Cardiac muscle cell (in vitro differentiated cells and primary cell): ENCODE measurements at regions not wholly inside any gene's neighbourhood (a gene's known extent, or its start where the extent isn't known, plus 50 kb on each side); places are given as distances from the start of the nearest gene placed in this dataset.

ENCODE experiments used
- DNase-seq, 2 donors: peaks; one replicate each; pipeline versions ENCODE4 v3.0.0 to v3.0.0-alpha.2; 2010 to 2017; ENCODE audit warnings: low read depth in 1 of 2, low spot score in 1 of 2
- H3K27ac ChIP-seq: fragments of 200-600 bp; sonication (generic); 2 replicates; pipeline ENCODE4 v1.5.1; 2016
- H3K27me3 ChIP-seq: fragments of 200-600 bp; sonication (generic); 2 replicates; pipeline ENCODE4 v1.6.0; 2016; ENCODE audit warnings: control low read depth
- H3K36me3 ChIP-seq: fragments of 200-600 bp; sonication (generic); 2 replicates; pipeline ENCODE4 v1.5.1; 2016; ENCODE audit warnings: control low read depth
- H3K4me1 ChIP-seq: fragments of 200-600 bp; sonication (generic); 2 replicates; pipeline ENCODE4 v1.8.1; 2017; ENCODE audit warnings: low read depth, mild to moderate bottlenecking, mixed run types
- H3K4me3 ChIP-seq: fragments of 200-600 bp; sonication (generic); 2 replicates; pipeline ENCODE4 v1.5.1; 2016; ENCODE audit warnings: mild to moderate bottlenecking
- H3K9me3 ChIP-seq: fragments of 200-600 bp; sonication (generic); 2 replicates; pipeline ENCODE4 v1.5.1; 2017; ENCODE audit warnings: low read depth, mild to moderate bottlenecking, control low read depth
- TF ChIP-seq, protein P1 (sequence below): IDR thresholded peaks from 2 replicates; pipeline ENCODE4 v1.5.1; 2012; ENCODE audit warnings: low read depth, mild to moderate bottlenecking, low read length

DNA sequence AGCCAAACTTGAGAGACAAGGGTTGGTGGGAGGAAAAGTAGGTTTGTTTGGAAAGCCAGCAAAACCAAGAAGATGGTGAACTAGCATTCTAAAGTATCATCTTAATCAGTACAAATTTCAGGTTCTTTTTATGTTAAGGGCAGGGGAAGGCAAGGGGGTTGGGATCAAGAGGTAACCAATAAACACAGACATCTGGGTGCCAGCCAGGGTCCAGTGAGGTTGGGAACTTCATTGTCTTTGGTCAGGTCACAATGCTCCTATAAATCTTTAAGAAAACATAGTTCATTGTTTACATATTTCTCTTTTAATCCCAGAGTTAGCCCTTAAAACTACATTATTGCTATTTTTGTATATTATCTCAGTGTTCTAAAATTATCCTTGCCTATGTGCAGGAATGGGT lies 126.2 kb upstream of the NR5A2 start:
- H3K27me3 ChIP-seq, result no peaks in the 10 kb centered on the region
- DNase-seq, result no peak
- no peaks in the 10 kb centered on the region for H3K4me1 ChIP-seq
- no peaks in the 10 kb centered on the region for H3K36me3 ChIP-seq
- TF ChIP-seq, protein P1, sequence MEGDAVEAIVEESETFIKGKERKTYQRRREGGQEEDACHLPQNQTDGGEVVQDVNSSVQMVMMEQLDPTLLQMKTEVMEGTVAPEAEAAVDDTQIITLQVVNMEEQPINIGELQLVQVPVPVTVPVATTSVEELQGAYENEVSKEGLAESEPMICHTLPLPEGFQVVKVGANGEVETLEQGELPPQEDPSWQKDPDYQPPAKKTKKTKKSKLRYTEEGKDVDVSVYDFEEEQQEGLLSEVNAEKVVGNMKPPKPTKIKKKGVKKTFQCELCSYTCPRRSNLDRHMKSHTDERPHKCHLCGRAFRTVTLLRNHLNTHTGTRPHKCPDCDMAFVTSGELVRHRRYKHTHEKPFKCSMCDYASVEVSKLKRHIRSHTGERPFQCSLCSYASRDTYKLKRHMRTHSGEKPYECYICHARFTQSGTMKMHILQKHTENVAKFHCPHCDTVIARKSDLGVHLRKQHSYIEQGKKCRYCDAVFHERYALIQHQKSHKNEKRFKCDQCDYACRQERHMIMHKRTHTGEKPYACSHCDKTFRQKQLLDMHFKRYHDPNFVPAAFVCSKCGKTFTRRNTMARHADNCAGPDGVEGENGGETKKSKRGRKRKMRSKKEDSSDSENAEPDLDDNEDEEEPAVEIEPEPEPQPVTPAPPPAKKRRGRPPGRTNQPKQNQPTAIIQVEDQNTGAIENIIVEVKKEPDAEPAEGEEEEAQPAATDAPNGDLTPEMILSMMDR, result no peak
- no peak overlapping the region for H3K27ac ChIP-seq
- H3K4me3 ChIP-seq, result no peak overlapping the region
- H3K9me3 ChIP-seq, result no peaks in the 10 kb centered on the region

DNA sequence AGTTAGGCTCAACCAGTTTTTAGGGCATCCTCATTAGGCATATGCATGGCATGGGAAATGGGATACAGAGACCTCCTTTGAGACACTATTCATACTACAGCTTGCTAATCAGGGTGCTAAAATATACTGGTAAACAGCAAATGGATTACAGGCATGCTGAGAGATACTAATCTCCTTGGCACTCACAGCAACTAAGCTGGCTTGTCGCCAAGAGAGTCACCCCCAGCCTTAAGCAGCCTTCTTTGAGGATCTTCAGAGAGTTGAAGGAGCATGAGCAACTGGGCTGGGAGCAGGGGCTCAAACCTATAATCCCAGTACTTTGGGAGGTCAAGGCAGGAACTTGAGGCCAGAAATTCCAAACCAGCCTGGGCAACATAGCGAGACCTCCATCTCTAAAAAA lies 120.1 kb upstream of the NR5A2 start:
- TF ChIP-seq, protein P1, result no peak
- H3K4me3 ChIP-seq, result no peak overlapping the region
- no peak for DNase-seq
- H3K4me1 ChIP-seq, result no peaks in the 10 kb centered on the region
- no peaks in the 10 kb centered on the region for H3K9me3 ChIP-seq
- H3K27me3 ChIP-seq, result no peaks in the 10 kb centered on the region
- no peak overlapping the region for H3K27ac ChIP-seq
- no peaks in the 10 kb centered on the region for H3K36me3 ChIP-seq

DNA sequence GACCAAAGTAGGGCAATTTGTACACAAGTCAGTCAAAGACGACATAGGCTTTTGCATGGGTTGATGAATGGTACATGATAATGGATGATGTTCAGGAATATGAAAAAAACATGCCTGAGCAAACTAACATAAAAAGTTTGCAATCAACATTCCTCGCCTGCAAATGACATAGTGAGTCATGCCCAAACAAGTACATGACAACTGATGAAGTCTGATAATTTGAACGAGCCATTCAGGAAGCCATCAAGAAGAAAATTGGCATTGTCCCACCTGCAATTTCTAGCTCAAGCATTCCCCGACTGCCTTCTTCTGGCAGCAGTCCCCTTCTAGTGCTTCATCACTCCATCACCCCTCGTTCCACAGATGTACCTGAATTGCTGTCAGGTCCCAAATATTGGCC lies 118.4 kb upstream of the NR5A2 start:
- no peak overlapping the region for H3K4me3 ChIP-seq
- H3K4me1 ChIP-seq, result no peaks in the 10 kb centered on the region
- no peaks in the 10 kb centered on the region for H3K27me3 ChIP-seq
- H3K9me3 ChIP-seq, result no peaks in the 10 kb centered on the region
- TF ChIP-seq, protein P1, result no peak
- no peak overlapping the region for H3K27ac ChIP-seq
- no peaks in the 10 kb centered on the region for H3K36me3 ChIP-seq
- DNase-seq, result peak in 1 of 2 donors; percentile 4

DNA sequence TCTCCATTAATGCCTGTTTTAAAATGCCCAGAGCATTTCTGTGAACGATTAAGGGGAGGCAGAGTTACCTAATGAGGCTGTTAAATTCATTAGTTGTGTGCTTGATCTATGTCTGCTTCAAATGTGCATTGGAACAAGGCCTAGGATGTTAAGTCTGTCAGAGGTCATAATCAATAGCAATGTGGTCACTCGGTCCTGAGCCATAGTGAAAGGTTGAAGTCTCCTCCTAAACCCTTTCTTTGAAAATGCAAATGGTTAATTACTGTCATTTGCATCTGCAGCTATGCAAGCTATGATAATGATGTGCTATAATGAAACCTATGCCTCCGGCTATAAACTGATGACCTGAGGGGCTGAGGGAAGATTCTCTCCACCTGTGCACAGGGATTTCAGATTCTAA lies 114.2 kb upstream of the NR5A2 start:
- Histone ChIP-seq H3K27me3 (no peaks in the 10 kb centered on the region), H3K9me3 (no peaks in the 10 kb centered on the region), H3K36me3 (no peaks in the 10 kb centered on the region), H3K27ac (no peak overlapping the region), H3K4me3 (no peak overlapping the region), H3K4me1 (no peaks in the 10 kb centered on the region)
- DNase-seq, result no peak
- TF ChIP-seq, protein P1, result no peak

DNA sequence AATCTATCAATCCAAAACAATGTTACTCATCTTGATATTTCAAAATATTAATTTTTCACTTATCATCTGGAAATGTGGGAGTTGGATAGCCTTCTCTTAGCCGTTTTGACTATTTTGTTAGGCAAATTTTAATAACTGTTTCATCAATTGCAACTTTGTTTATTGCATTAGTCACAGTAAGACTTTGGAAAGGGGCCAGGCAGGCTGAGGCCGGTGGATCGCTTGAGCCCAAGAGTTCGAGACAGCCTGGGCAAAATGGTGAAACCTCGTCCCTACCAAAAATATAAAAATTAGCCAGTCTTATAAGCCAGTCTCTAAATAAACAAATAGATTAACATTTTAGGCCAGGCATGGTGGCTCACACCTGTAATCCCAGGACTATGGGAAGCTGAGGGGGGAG lies 113.0 kb upstream of the NR5A2 start:
- Histone ChIP-seq H3K4me1 (no peaks in the 10 kb centered on the region), H3K36me3 (no peaks in the 10 kb centered on the region), H3K4me3 (no peak overlapping the region), H3K9me3 (no peaks in the 10 kb centered on the region), H3K27ac (no peak overlapping the region), H3K27me3 (no peaks in the 10 kb centered on the region)
- peak in 1 of 2 donors; percentile 18 for DNase-seq
- TF ChIP-seq, protein P1, result no peak

DNA sequence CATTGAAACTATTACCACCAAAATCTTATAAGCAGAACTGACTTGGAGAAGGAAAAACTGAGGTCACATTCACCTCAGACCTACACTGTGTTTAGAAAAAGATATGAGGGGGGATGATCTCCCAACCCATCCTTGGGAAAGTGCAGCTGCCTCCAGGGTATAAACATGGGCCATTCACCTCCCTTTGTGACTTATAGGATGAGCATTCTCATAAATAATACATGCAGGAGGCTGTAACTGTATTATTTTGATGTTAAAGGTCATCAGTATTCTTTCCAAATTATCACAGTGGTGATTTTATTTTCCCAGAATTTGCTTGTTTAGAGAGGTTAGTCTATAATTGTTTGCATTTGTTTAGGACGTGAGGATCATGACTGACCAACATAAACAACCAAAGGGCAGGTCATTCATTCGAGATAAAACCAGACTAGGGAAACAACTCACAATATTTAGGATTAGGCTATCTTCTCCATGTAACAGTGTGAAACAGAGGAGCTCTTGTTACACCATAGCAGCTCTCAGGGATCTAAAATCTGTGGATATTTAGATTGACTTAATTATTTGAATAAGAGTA lies 109.2 kb upstream of the NR5A2 start:
- no peak overlapping the region for H3K27ac ChIP-seq
- no peaks in the 10 kb centered on the region for H3K9me3 ChIP-seq
- no peaks in the 10 kb centered on the region for H3K27me3 ChIP-seq
- DNase-seq, result no peak
- H3K36me3 ChIP-seq, result no peaks in the 10 kb centered on the region
- no peak overlapping the region for H3K4me3 ChIP-seq
- TF ChIP-seq, protein P1, result no peak
- no peaks in the 10 kb centered on the region for H3K4me1 ChIP-seq
